ENCODE measurements at regions not wholly inside any gene's neighbourhood (a gene's known extent, or its start where the extent isn't known, plus 50 kb on each side); places are given as distances from the start of the nearest gene placed in this dataset.
A peak's percentile ranks its signal among the peaks of the same experiment; 100 is the strongest.
"Not testable (repeated sequence)": the region's sequence is repeated elsewhere in the genome, so short reads cannot be mapped to it uniquely, and the experiment has no call there.

GRCh38 chr6:144659202-144660182 is 374.4 kb downstream of the UTRN start:
- DNase-seq, result peak; percentile 43 to 50

- DNase-seq, result no peak
Measured at GRCh38 chr6:144660561-144661115, 375.5 kb downstream of the UTRN start.

GRCh38 chr6:144661116-144661806 is 376.1 kb downstream of the UTRN start:
- DNase-seq, result no peak

GRCh38 chr6:144662812-144663365 is 377.8 kb downstream of the UTRN start:
- DNase-seq, result no peak

- no peak for DNase-seq
Measured at GRCh38 chr6:144664281-144664680, 379.1 kb downstream of the UTRN start.

GRCh38 chr6:144664947-144665346 is 379.8 kb downstream of the UTRN start:
- DNase-seq, result no peak

- peak; percentile 45 to 46 for DNase-seq
Measured at GRCh38 chr6:144665932-144666450, 380.9 kb downstream of the UTRN start.

GRCh38 chr6:144666781-144667180 is 381.6 kb downstream of the UTRN start:
- DNase-seq, result peak; percentile 79 to 89

- peak; percentile 59 to 63 for DNase-seq
Measured at GRCh38 chr6:144667532-144668503, 382.7 kb downstream of the UTRN start.

GRCh38 chr6:144670259-144670658 is 385.1 kb downstream of the UTRN start:
- not testable (repeated sequence) for DNase-seq

- no peak for DNase-seq
Measured at GRCh38 chr6:144673807-144674206, 388.7 kb downstream of the UTRN start.

- DNase-seq, result peak; percentile 34 to 59
Measured at GRCh38 chr6:144675231-144675861, 390.2 kb downstream of the UTRN start.

- not testable (repeated sequence) for DNase-seq
Measured at GRCh38 chr6:144676310-144676709, 391.2 kb downstream of the UTRN start.

GRCh38 chr6:144677263-144677662 is 392.1 kb downstream of the UTRN start:
- DNase-seq, result not testable (repeated sequence)

- peak; percentile 74 to 79 for DNase-seq
Measured at GRCh38 chr6:144678844-144679243, 393.7 kb downstream of the UTRN start.

- DNase-seq, result no peak
Measured at GRCh38 chr6:144681334-144681733, 396.2 kb downstream of the UTRN start.

GRCh38 chr6:144683216-144684070 is 398.3 kb downstream of the UTRN start:
- DNase-seq, result no peak

GRCh38 chr6:144688713-144689112 is 403.6 kb downstream of the UTRN start:
- DNase-seq, result no peak

GRCh38 chr6:144689503-144690040 is 404.4 kb downstream of the UTRN start:
- DNase-seq, result no peak

GRCh38 chr6:144690133-144690532 is 405.0 kb downstream of the UTRN start:
- no peak for DNase-seq

Measured in inflammatory macrophage treated with lipopolysaccharide for 1 hour (primary cell).